Lower leg skin (tissue), 4 donors: ENCODE measurements at regions not wholly inside any gene's neighbourhood (a gene's known extent, or its start where the extent isn't known, plus 50 kb on each side); places are given as distances from the start of the nearest gene placed in this dataset.
"Not testable (repeated sequence)": the region's sequence is repeated elsewhere in the genome, so short reads cannot be mapped to it uniquely, and the experiment has no call there.

Source experiments
- DNase-seq, 2 donors: peaks; one replicate each; pipeline ENCODE4 v3.0.0-alpha.2; 2019; ENCODE audit warnings: low spot score in 2 of 2
- H3K4me3 ChIP-seq: fragments of 200-600 bp; sonication (generic); 2 replicates; pipeline ENCODE4 v1.5.1; 2017; ENCODE audit warnings: mild to moderate bottlenecking, low read depth; ENCODE audit not compliant: poor library complexity, severe bottlenecking
- POLR2A ChIP-seq, 2 donors: fragments of 450-650 bp; IDR thresholded peaks; one replicate each; pipeline ENCODE4 v1.6.1; 2016 to 2017; ENCODE audit warnings: antibody characterized with exemption in 2 of 2, mild to moderate bottlenecking in 1 of 2, moderate library complexity in 1 of 2
- WGBS, 2 donors: methylation state at CpG; one replicate each; pipeline ENCODE4 v1.1.5; 2018; 5-methylcytosine and 5-hydroxymethylcytosine counted together
- intact Hi-C: fragments of 100-400 bp; cut with DNase I; formaldehyde crosslinking; loops from one replicate; pipeline ENCODE4 v1.15.0; 2023; ENCODE audit warnings: low total_unique reads
- TF ChIP-seq, protein P1 (sequence below), 3 donors: fragments of 450-650 bp; IDR thresholded peaks; one replicate each; pipeline ENCODE4 v1.5.1; 2016; ENCODE audit warnings: antibody characterized with exemption in 3 of 3, mild to moderate bottlenecking in 3 of 3, moderate library complexity in 2 of 3

DNA sequence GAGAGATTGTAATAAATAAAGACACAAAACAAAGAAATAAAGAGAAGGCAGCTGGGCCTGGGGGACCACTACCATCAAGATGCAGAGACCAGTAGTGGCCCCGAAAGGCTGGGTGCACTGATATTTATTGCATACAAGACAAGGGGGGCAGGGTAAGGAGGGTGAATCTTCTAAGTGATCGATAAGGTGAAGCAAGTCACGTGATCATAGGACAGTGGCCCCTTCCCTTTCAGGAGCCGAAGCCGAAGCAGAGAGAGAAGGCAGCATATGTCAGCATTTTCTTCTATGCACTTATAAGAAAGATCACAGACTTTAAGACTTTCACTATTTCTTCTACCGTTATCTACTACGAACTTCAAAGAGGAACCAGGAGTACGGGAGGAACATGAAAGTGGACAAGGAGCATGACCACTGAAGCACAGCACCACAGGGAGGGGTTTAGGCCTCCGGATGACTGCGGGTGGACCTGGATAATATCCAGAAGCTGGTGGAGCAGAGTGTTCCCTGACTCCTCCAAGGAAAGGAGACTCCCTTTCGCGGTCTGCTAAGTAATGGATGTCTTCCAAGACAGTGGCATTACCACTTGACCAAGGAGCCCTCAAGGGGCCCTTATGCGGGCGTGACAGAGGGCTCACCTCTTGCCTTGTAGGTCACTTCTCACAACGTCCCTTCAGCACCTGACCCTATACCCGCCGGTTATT lies 126.4 kb downstream of the RBM46 start:
- DNase-seq, intact Hi-C loops, H3K4me3 ChIP-seq: not testable (repeated sequence)
- 90 to 91% methylated on average over 17 of the region's 17 CpGs for WGBS, 2 donors

GRCh38 chr4:154908168-154908567 lies 127.1 kb downstream of the RBM46 start:
- H3K4me3 ChIP-seq = no peak overlapping the region
- DNase-seq = no peak
- intact Hi-C loops = no loop called here
- 80 to 100% methylated on average over 1 of the region's 1 CpG for whole genome bisulfite sequencing, 2 donors
- no peak for TF ChIP-seq POLR2A (IDR thresholded peaks at IDR 0.05)
- TF ChIP-seq, protein P1, sequence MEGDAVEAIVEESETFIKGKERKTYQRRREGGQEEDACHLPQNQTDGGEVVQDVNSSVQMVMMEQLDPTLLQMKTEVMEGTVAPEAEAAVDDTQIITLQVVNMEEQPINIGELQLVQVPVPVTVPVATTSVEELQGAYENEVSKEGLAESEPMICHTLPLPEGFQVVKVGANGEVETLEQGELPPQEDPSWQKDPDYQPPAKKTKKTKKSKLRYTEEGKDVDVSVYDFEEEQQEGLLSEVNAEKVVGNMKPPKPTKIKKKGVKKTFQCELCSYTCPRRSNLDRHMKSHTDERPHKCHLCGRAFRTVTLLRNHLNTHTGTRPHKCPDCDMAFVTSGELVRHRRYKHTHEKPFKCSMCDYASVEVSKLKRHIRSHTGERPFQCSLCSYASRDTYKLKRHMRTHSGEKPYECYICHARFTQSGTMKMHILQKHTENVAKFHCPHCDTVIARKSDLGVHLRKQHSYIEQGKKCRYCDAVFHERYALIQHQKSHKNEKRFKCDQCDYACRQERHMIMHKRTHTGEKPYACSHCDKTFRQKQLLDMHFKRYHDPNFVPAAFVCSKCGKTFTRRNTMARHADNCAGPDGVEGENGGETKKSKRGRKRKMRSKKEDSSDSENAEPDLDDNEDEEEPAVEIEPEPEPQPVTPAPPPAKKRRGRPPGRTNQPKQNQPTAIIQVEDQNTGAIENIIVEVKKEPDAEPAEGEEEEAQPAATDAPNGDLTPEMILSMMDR (IDR thresholded peaks at IDR 0.05) = no peak

GRCh38 chr4:154911097-154911496 lies 130.0 kb downstream of the RBM46 start:
- intact Hi-C loops = no loop called here
- no peak for DNase-seq
- WGBS, 2 donors = 33 to 56% methylated on average over 1 of the region's 1 CpG
- no peak overlapping the region for H3K4me3 ChIP-seq
- TF ChIP-seq, protein P1 (IDR thresholded peaks at IDR 0.05) = no peak
- TF ChIP-seq POLR2A (IDR thresholded peaks at IDR 0.05) = no peak

- WGBS, 2 donors = 54 to 67% methylated on average over 3 of the region's 3 CpGs
- TF ChIP-seq, protein P1 (IDR thresholded peaks at IDR 0.05) = no peak
- TF ChIP-seq POLR2A (IDR thresholded peaks at IDR 0.05) = no peak
- intact Hi-C loops = no loop called here
- DNase-seq = no peak
- H3K4me3 ChIP-seq = no peak overlapping the region
Measured at GRCh38 chr4:154911608-154912098, 130.6 kb downstream of the RBM46 start.

GRCh38 chr4:154916068-154916467 lies 135.0 kb downstream of the RBM46 start:
- no peak overlapping the region for H3K4me3 ChIP-seq
- intact Hi-C loops = no loop called here
- TF ChIP-seq, protein P1 (IDR thresholded peaks at IDR 0.05) = no peak
- no peak for TF ChIP-seq POLR2A (IDR thresholded peaks at IDR 0.05)
- 78 to 89% methylated on average over 3 of the region's 3 CpGs for WGBS, 2 donors
- DNase-seq = no peak

DNA sequence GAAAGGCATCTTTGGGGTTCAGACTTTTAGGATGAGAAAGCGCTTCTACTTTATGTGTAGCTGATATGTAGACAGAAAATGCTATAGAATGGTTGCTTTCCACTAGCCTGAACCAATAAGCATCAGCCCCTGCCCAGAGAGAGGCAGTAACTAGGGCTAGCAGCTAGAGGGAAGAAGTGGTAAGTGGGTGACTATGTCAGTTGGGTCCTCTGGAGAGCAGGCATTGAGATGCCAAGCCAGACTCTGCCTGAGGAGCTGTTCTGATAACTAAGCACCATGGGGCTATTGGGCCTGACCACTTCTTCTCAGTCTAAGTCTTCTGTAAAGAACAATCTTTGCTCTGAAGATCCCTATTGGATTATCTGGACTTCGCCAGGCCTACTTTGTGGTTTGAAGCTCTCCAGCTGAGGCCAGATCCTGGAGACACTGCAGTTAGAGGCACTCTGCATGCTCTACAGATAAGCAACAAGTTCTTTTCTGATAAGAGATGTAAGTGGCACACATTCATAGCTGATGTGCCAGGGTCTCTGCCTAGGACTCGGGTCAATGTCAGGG lies 146.1 kb downstream of the RBM46 start:
- intact Hi-C loops = no loop called here
- no peak for DNase-seq
- 94 to 95% methylated on average over 3 of the region's 3 CpGs for WGBS, 2 donors

More for the DNA sequence above, 146.1 kb downstream of the RBM46 start:
- no peak for TF ChIP-seq POLR2A (IDR thresholded peaks at IDR 0.05)
- TF ChIP-seq, protein P1 (IDR thresholded peaks at IDR 0.05) = no peak
- no peak overlapping the region for H3K4me3 ChIP-seq
